HG02610 (cell line): ENCODE measurements at regions not wholly inside any gene's neighbourhood (a gene's known extent, or its start where the extent isn't known, plus 50 kb on each side); places are given as distances from the start of the nearest gene placed in this dataset.
"Not testable (repeated sequence)": the region's sequence is repeated elsewhere in the genome, so short reads cannot be mapped to it uniquely, and the experiment has no call there.

Experiments
- ATAC-seq: cut with Tn5 transposase; IDR thresholded peaks from one replicate; pipeline ENCODE4 v1.9.1; 2021; ENCODE audit warnings: mild to moderate bottlenecking, moderate library complexity; ENCODE audit not compliant: unreplicated experiment

GRCh38 chrX:42175843-42176242, 252.5 kb upstream of the CASK start:
- ATAC-seq, result no peak

GRCh38 chrX:42157923-42158322, 234.6 kb upstream of the CASK start:
- not testable (repeated sequence) for ATAC-seq

- ATAC-seq, result no peak
Measured at GRCh38 chrX:42151808-42152207, 228.5 kb upstream of the CASK start.

GRCh38 chrX:42149765-42150164, 226.4 kb upstream of the CASK start:
- no peak for ATAC-seq

- no peak for ATAC-seq
Measured at GRCh38 chrX:42149281-42149680, 225.9 kb upstream of the CASK start.

- ATAC-seq, result no peak
Measured at GRCh38 chrX:42143866-42144592, 220.7 kb upstream of the CASK start.

GRCh38 chrX:42140320-42140719, 217.0 kb upstream of the CASK start:
- no peak for ATAC-seq

- no peak for ATAC-seq
Measured at GRCh38 chrX:42135583-42136228, 212.4 kb upstream of the CASK start.

GRCh38 chrX:42131856-42132255, 208.5 kb upstream of the CASK start:
- no peak for ATAC-seq

- no peak for ATAC-seq
Measured at GRCh38 chrX:42129022-42129940, 205.9 kb upstream of the CASK start.

- ATAC-seq, result no peak
Measured at GRCh38 chrX:42128587-42128986, 205.2 kb upstream of the CASK start.

GRCh38 chrX:42128020-42128419, 204.7 kb upstream of the CASK start:
- no peak for ATAC-seq

GRCh38 chrX:42127563-42127962, 204.2 kb upstream of the CASK start:
- ATAC-seq, result no peak

- ATAC-seq, result no peak
Measured at GRCh38 chrX:42123369-42123768, 200.0 kb upstream of the CASK start.

GRCh38 chrX:42119076-42119475, 195.7 kb upstream of the CASK start:
- no peak for ATAC-seq

- no peak for ATAC-seq
Measured at GRCh38 chrX:42117318-42117717, 194.0 kb upstream of the CASK start.

GRCh38 chrX:42109428-42109827, 186.1 kb upstream of the CASK start:
- no peak for ATAC-seq

- ATAC-seq, result peak; percentile 80
Measured at GRCh38 chrX:42107495-42108488, 184.4 kb upstream of the CASK start.

- ATAC-seq, result no peak
Measured at GRCh38 chrX:42106556-42106955, 183.2 kb upstream of the CASK start.

GRCh38 chrX:42102586-42103282, 179.4 kb upstream of the CASK start:
- ATAC-seq, result no peak
